DMS 273 treated with DMSO at 0.1 percent for 48 hours (cell line): ENCODE measurements at regions not wholly inside any gene's neighbourhood (a gene's known extent, or its start where the extent isn't known, plus 50 kb on each side); places are given as distances from the start of the nearest gene placed in this dataset.

Experiments used
- DNase-seq: peaks from one replicate; lab custom pipeline; 2025; lab: John Stamatoyannopoulos, UW

DNA sequence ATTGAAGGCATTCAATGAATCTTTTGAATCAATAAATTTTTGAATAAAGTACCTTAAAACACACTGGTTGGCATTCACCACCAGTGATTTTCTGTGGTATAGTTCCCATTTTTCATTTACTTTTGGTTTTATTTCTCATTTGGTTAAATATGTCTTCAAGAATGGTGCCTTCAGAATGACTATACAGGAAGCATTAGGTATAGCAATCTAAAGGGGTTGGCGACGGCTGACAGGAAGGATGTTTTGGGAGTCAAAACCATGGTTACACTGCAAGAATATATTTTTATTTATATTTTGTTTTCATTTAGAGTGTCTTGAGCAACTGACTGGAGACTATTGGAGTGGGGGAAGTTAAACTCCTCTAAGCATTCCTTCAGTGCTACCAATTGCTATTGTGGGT lies 235.7 kb downstream of the HTR1A start:
- DNase-seq, result no peak

GRCh38 chr5:63719147-63719546 lies 243.1 kb downstream of the HTR1A start:
- DNase-seq, result no peak

GRCh38 chr5:63700241-63700640 lies 262.0 kb downstream of the HTR1A start:
- no peak for DNase-seq

GRCh38 chr5:63697811-63698210 lies 264.4 kb downstream of the HTR1A start:
- DNase-seq, result no peak

GRCh38 chr5:63690546-63690945 lies 271.7 kb downstream of the HTR1A start:
- DNase-seq, result no peak

- no peak for DNase-seq
Measured at GRCh38 chr5:63687854-63688516, 274.3 kb downstream of the HTR1A start.

DNA sequence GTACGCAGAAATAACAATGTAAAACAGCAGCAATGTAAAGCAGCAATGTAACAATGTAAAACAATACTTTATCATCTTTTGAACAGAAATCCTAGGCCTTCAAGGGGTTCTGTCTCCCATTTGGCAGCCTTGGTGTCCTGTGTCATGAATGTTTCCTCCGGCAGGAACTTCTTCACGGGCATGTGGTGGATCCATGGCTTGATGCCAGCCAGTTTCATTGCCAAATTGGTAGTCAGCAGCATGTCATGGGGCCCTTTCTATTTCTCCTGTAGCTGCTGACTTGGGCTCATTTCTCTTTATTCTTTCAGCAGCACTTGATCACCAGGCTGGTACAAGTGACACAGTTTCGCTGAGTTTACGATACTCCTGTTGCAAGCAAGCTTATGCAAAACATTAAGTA lies 275.3 kb downstream of the HTR1A start:
- no peak for DNase-seq

DNA sequence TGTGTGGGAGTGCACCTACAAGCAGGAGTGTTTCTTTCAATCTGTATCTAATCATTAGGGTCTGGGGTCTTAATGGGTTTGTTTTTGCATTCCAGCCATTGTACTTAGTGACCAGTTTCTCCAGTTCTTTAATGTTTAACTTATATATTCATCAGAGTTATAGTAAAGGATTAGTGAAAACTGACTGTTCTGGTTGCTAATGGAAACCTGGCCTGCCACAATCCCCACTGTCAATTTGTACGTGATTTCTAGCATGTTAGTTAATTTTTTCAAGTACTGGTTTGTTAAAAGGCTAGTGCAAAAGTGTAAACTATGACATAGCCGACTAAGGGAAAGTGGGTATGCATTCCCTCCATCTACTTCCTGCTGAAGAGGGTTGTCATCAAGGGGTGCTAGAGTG lies 276.1 kb downstream of the HTR1A start:
- DNase-seq, result no peak

GRCh38 chr5:63685454-63685853 lies 276.8 kb downstream of the HTR1A start:
- DNase-seq, result no peak

- no peak for DNase-seq
Measured at GRCh38 chr5:63674881-63675280, 287.4 kb downstream of the HTR1A start.

DNA sequence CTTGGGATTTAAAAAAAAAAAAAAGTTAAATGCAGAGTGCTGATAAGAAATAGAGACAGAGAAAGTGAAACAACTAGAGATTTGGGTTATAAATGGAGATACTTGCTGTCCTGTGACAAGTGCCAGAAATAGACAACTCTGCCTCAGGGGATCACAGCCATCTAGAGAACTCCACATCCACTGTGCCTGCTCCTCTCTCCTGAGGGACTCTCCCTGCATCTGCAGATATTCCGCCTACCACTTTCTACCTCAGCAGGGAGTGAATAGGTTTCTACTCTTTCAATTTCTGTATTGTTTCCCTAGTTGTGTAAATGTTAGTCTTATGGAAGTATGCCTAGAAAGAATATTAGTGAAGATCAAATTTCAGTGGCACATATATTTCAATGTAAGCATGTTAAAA lies 307.2 kb downstream of the HTR1A start:
- DNase-seq, result no peak

DNA sequence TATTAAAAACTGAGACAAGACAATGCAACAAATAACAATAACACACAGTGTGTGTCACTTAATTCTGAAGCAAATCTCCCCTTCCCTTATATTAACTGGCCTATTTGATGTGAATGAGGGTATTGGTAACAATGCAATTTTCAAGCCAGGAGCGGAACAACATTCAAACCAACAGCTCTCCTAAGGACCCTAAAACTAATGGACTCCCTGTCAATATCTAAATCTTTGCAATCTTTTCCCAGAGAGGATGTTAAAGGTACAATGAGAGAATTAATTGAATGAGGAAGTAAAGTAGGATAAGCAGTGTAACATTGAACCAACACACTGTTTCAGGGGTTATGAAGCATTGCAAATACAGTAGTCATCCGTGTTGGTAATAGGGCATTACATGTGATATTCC lies 311.7 kb downstream of the HTR1A start:
- DNase-seq, result no peak

- no peak for DNase-seq
Measured at GRCh38 chr5:63648376-63648775, 313.9 kb downstream of the HTR1A start.

GRCh38 chr5:63629951-63630630 lies 332.2 kb downstream of the HTR1A start:
- DNase-seq, result no peak

DNA sequence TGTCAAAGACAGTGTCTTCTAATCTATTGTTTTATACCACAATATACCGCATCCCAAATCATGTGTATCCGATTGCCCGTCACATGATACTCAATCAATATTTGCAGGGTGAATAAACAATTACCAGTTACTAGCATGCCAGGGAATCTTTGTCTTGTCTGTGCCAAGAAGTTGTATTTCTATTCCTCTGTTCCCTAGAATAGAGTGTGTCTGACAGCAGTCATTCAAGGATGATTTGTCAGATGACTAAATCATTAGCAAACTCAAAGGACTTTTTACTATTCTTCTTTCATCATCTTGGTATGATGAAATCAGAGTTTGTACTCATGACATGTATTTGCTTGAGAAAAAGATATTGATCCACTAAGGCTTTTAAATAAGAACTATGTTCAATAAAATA lies 348.8 kb downstream of the HTR1A start:
- no peak for DNase-seq

- DNase-seq, result no peak
Measured at GRCh38 chr5:63603996-63604395, 358.2 kb downstream of the HTR1A start.

DNA sequence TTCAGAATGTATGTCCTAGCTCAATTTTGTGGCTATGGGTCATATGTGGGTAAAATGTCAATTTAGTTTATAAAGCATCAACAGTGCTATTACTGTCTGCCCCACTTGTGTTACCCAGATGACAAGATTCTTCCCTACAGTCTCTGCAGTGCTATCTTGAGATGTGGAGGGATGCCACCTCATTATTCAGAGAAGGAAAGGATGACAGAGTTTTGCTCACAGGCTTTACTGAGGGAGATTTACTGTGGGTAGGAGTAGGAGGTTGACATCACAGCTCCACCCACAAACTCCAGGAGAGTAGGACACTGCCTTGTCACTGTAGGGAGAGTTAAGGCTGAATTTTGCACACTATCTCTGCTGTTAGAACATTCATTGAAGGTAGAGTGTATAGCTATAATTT lies 359.3 kb downstream of the HTR1A start:
- DNase-seq, result no peak

GRCh38 chr5:63596254-63596653 lies 366.0 kb downstream of the HTR1A start:
- DNase-seq, result no peak

- DNase-seq, result no peak
Measured at GRCh38 chr5:63573380-63573779, 388.9 kb downstream of the HTR1A start.

DNA sequence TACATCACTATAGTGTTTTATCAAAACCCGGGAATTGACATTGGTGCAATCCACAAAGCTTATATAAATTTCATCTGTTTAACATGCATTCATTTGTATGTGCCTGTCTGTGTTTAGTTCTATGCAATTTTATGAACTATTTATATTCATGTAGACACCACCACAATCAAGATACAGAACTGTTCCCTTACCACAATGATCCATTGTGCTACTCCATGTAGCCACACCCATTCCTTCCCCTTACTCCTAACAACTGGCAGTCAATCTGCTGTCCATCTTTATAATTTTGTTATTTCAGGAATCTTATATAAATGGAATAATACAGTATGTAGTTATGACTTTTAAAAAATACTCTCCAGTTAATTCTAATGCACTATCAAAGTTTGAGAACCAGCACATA lies 389.5 kb downstream of the HTR1A start:
- DNase-seq, result no peak

DNA sequence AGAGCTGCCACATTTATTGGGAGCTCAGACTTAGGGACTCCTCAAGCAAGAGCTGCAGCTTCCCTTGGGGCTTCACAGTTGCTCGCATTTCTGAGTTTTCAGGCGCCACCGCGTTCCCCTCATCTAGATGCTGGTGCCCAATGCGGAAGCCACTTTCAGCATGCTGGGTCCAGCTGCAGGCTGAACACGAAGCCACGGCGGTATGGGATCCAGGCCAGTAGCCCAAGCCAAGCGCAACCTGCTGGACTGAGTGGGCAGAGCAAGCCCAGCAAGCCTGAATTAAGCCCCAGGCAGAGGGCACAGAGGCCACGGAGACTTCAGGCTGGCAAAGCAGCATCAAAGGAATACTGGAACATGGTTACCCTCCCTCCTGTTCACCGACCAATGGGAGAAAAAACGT lies 391.5 kb downstream of the HTR1A start:
- no peak for DNase-seq

GRCh38 chr5:63564789-63565188 lies 397.5 kb downstream of the HTR1A start:
- DNase-seq, result no peak

GRCh38 chr5:63563008-63563917 lies 399.0 kb downstream of the HTR1A start:
- no peak for DNase-seq
